GM12891 (cell line): ENCODE measurements at regions not wholly inside any gene's neighbourhood (a gene's known extent, or its start where the extent isn't known, plus 50 kb on each side); places are given as distances from the start of the nearest gene placed in this dataset.

Experiments
- POLR2A ChIP-seq: IDR thresholded peaks from 2 replicates; pipeline ENCODE4 v1.6.1; 2011; ENCODE audit warnings: low read depth, low read length, control low read depth
- TAF1 ChIP-seq: IDR thresholded peaks from 2 replicates; pipeline ENCODE4 v1.6.1; 2011; ENCODE audit warnings: low read depth, low read length, control low read depth

DNA sequence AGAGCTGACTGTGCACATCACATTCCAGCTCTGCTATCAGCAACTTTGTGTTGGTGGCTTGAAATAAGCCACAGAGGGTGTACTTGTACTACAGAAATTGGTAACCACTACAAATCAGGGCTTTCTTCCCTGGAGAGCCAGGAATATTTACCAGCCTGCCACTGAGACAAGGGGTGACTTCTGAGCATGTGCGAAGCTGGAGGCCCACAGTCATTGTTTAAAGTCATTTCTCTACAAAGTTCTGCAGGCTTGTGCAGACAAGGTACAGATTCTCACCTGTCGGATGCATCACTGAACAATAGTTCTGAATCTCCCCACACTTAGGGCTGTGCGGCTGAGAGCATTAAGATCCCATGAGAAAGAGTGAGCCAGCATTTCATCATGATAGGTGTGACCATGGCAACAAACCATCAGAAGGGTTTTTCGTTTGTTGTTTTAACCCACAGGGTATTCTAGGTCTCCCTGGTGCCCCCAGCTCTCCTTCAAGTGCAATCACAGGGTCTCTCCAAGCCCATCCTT is 292.8 kb downstream of the CDC5L start:
- TF ChIP-seq POLR2A (no peak), TAF1 (no peak)
